Transverse colon (tissue), 4 donors: ENCODE measurements at regions not wholly inside any gene's neighbourhood (a gene's known extent, or its start where the extent isn't known, plus 50 kb on each side); places are given as distances from the start of the nearest gene placed in this dataset.

Source experiments
- DNase-seq: peaks from one replicate; pipeline ENCODE4 v3.0.0-alpha.2; 2019
- H3K27ac ChIP-seq, 4 donors: fragments of 200-600 bp; sonication (generic); 2 replicates each; pipeline ENCODE4 v1.5.1; 2016 to 2018; ENCODE audit warnings: inconsistent platforms in 4 of 4
- H3K27me3 ChIP-seq: fragments of 200-600 bp; sonication (generic); 2 replicates; pipeline ENCODE4 v1.5.1; 2017; ENCODE audit warnings: inconsistent platforms
- H3K36me3 ChIP-seq, 4 donors: fragments of 200-600 bp; sonication (generic); 2 replicates each; pipeline ENCODE4 v1.5.1; 2017 to 2019; ENCODE audit warnings: inconsistent platforms in 4 of 4
- H3K4me1 ChIP-seq, 4 donors: fragments of 200-600 bp; sonication (generic); 2 replicates each; pipeline ENCODE4 v1.5.1; 2017 to 2020; ENCODE audit warnings: inconsistent platforms in 4 of 4
- H3K4me3 ChIP-seq, 4 donors: fragments of 200-600 bp; sonication (generic); 1 replicate in 1 of 4; 2 replicates in 3 of 4; pipeline versions ENCODE4 v1.5.1 to v1.6.1; 2017 to 2019; ENCODE audit warnings: inconsistent platforms in 4 of 4
- H3K9me3 ChIP-seq, 2 donors: fragments of 200-600 bp; sonication (generic); 2 replicates each; pipeline ENCODE4 v1.5.1; 2017 to 2019; ENCODE audit warnings: inconsistent platforms in 2 of 2
- EP300 ChIP-seq: sonication (generic); formaldehyde crosslinking; IDR thresholded peaks from one replicate; pipeline ENCODE4 v1.6.1; 2017; ENCODE audit warnings: antibody characterized with exemption, low read depth
- POLR2A ChIP-seq: fragments of 450-650 bp; IDR thresholded peaks from one replicate; pipeline ENCODE4 v1.6.1; 2016; ENCODE audit warnings: antibody characterized with exemption, mild to moderate bottlenecking, moderate library complexity
- POLR2AphosphoS5 ChIP-seq, 3 donors: sonication (generic); formaldehyde crosslinking; IDR thresholded peaks; one replicate each; pipeline ENCODE4 v1.6.1; 2016; ENCODE audit warnings: antibody characterized with exemption in 3 of 3
- WGBS, 2 donors: methylation state at CpG; one replicate each; pipeline ENCODE4 v1.1.5; 2018; ENCODE audit warnings: low coverage in 1 of 2; 5-methylcytosine and 5-hydroxymethylcytosine counted together
- in situ Hi-C, 4 donors: fragments of 200-750 bp; cut with MboI; loops; one replicate each; pipeline versions ENCODE4 v1.15.0 to v1.15.1; 2017; ENCODE audit warnings: low sequenced_read_pairs in 3 of 4, low pct_ligation_motif_present in 1 of 4, low pct_unique_long_range_greater_than_20kb in 1 of 4
- intact Hi-C: fragments of 100-400 bp; cut with DNase I; formaldehyde crosslinking; loops from one replicate; pipeline ENCODE4 v1.15.1; 2023; ENCODE audit warnings: low total_unique reads
- TF ChIP-seq, protein P1 (sequence below), 5 experiments: fragments of 200-600 bp in 3 of 5; fragments of 450-650 bp in 2 of 5; sonication (generic) in 3 of 5; IDR thresholded peaks; 1 replicate in 2 of 5; 2 replicates in 3 of 5; pipeline ENCODE4 v1.5.1; 2016 to 2017; ENCODE audit warnings: antibody characterized with exemption in 5 of 5, inconsistent platforms in 3 of 5, mild to moderate bottlenecking in 2 of 5, moderate library complexity in 1 of 5

DNA sequence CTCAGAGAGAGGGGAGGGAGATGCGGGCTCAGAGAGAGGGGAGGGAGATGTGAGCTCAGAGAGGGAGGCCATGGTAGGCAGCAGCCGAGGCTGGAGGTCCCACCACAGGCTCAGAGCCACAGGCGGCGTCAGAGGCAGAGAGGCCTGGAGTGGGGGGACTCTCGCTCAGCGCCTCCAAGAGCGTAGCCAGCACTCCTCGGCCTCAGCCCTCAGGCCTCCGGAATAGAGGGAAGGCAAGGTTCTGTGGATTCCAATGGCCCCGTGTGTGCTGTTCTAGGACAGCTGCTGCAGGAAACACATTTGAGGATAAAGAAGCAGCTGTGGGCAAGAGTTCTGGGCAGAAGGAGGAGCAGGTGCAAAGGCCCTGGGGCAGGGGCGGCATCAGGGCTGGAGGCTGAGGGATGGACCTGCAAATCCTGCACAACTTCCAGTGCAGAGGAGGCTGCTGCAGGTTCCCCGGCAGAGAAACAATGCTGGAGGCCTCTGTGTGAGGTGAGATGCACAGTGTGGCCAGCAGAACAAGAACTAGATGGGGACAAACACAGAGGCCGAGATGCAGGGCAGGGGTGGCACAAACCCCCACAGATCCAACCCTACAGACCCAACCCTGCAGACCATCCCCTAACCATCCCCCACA, 59.1 kb upstream of the GALNT9 start:
- Histone ChIP-seq H3K4me1 (no peaks in the 10 kb centered on the region), H3K36me3 (no peaks in the 10 kb centered on the region), H3K27me3 (peaks cover 65% of the 10 kb centered on the region), H3K27ac (no peak overlapping the region), H3K4me3 (no peak overlapping the region), H3K9me3 (no peaks in the 10 kb centered on the region)
- WGBS, 2 donors: 67% methylated on average over 13 of the region's 13 CpGs; no CpG with 5 or more reads in 1 of the 2 donors
- in situ Hi-C loops: no loop called here
- TF ChIP-seq POLR2AphosphoS5 (IDR thresholded peaks at IDR 0.05) (no peak), POLR2A (no peak), EP300 (no peak)
- TF ChIP-seq, protein P1, sequence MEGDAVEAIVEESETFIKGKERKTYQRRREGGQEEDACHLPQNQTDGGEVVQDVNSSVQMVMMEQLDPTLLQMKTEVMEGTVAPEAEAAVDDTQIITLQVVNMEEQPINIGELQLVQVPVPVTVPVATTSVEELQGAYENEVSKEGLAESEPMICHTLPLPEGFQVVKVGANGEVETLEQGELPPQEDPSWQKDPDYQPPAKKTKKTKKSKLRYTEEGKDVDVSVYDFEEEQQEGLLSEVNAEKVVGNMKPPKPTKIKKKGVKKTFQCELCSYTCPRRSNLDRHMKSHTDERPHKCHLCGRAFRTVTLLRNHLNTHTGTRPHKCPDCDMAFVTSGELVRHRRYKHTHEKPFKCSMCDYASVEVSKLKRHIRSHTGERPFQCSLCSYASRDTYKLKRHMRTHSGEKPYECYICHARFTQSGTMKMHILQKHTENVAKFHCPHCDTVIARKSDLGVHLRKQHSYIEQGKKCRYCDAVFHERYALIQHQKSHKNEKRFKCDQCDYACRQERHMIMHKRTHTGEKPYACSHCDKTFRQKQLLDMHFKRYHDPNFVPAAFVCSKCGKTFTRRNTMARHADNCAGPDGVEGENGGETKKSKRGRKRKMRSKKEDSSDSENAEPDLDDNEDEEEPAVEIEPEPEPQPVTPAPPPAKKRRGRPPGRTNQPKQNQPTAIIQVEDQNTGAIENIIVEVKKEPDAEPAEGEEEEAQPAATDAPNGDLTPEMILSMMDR (IDR thresholded peaks at IDR 0.05): no peak
- DNase-seq: no peak
- intact Hi-C loops: no loop called here

DNA sequence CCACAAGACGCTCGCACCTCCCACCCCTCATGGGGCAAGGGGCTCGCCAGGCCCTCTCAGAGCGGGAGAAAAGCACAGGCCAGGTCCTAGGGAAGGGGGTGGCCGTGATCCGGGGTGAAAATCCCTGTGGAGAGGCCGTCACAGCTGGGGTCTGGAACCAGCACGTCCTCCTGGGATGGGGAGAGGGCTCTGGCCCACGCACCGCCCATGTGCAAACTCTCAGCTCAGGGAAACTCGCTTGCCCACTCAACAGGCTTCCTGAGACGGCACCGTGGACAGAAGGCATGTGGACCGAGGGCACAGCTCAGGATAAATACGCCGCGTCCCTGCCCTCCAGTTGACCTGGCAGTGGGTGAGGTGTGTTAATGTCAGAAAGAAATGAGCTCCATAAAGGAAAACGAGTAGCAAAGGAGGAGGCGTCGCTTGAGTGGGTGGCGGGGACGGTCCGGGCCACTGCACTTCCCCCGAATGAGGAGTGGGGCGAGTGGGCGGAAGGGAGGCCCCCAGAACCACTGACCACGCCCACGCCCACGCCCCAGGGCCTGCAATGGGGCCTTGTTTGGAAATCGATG, 57.6 kb upstream of the GALNT9 start:
- H3K4me1 ChIP-seq: no peaks in the 10 kb centered on the region
- no peak overlapping the region for H3K4me3 ChIP-seq
- H3K27me3 ChIP-seq: peaks cover 69% of the 10 kb centered on the region
- H3K36me3 ChIP-seq: no peaks in the 10 kb centered on the region
- no peaks in the 10 kb centered on the region for H3K9me3 ChIP-seq
- in situ Hi-C loops (no loop called here), intact Hi-C loops (no loop called here)
- TF ChIP-seq POLR2AphosphoS5 (IDR thresholded peaks at IDR 0.05): no peak
- TF ChIP-seq EP300: no peak
- TF ChIP-seq POLR2A: no peak
- TF ChIP-seq, protein P1 (IDR thresholded peaks at IDR 0.05): no peak
- no peak overlapping the region for H3K27ac ChIP-seq
- DNase-seq: no peak
- 53 to 74% methylated on average over 3 to 30 of the region's 30 CpGs for WGBS, 2 donors

DNA sequence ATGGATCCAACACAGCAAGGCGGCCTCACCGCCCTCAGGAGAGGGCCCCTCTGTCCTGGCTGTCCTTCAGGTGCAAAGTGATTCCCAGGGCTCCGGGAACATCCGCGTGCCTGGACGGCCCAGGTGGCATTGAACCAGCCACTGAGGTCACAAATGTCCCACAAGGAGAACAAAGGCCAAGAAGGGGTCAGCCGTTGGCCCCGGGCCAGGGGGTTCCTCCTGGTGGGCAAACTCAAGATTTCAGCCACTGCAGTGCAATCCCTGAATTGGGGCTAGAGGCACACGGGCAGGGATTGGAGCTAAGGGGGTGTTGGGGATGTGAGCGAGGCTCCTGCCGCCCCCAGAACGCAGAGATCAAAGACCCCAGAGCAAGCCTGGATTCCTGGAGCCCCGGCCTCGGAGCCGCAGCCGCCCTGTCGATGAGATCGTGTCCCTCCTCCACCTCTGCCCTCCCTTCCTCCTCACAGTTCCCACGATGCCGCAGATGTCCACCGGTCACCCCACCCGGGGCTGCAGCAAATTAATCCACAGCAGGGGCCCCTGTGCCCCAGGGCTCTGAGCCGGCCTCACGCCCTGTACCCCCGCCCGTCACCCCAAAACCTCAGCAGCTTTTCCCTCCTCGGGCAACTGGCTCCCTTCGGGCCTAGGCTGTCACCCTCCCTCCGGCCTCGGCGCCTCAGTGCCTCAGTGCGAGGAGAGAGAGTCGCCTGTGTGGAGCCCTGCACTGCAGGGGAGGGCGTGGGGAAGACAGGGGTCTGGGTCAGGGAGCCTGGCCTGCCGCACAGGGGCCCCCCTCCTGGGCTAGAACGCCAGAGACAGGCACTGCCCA, 56.7 kb upstream of the GALNT9 start:
- no peak overlapping the region for H3K27ac ChIP-seq
- DNase-seq: no peak
- WGBS, 2 donors: 65 to 69% methylated on average over 2 to 36 of the region's 36 CpGs
- intact Hi-C loops (no loop called here), in situ Hi-C loops (no loop called here)
- H3K27me3 ChIP-seq: peaks cover 76% of the 10 kb centered on the region
- H3K36me3 ChIP-seq: no peaks in the 10 kb centered on the region
- no peaks in the 10 kb centered on the region for H3K9me3 ChIP-seq
- no peaks in the 10 kb centered on the region for H3K4me1 ChIP-seq
- no peak overlapping the region for H3K4me3 ChIP-seq
- TF ChIP-seq POLR2A (no peak), EP300 (no peak), POLR2AphosphoS5 (IDR thresholded peaks at IDR 0.05) (no peak)
- TF ChIP-seq, protein P1 (IDR thresholded peaks at IDR 0.05): no peak
